D721Med (cell line): ENCODE measurements at regions not wholly inside any gene's neighbourhood (a gene's known extent, or its start where the extent isn't known, plus 50 kb on each side); places are given as distances from the start of the nearest gene placed in this dataset.

ENCODE experiments used
- DNase-seq: peaks from one replicate; pipeline ENCODE4 v3.0.0; 2011; ENCODE audit warnings: low spot score; ENCODE audit not compliant: insufficient read length
- FAIRE-seq: peaks from 2 replicates; lab custom pipeline; 2011; peaks lifted over from hg19 to GRCh38; lab: Jason Lieb, UNC
- TF ChIP-seq, protein P1 (sequence below): IDR thresholded peaks from 2 replicates; pipeline ENCODE4 v1.5.1; 2012; ENCODE audit warnings: mild to moderate bottlenecking, control low read depth; ENCODE audit not compliant: insufficient read depth; ENCODE audit errors: missing control alignments

GRCh38 chr1:114336360-114336759 is 174.6 kb downstream of the TRIM33 start:
- TF ChIP-seq, protein P1, sequence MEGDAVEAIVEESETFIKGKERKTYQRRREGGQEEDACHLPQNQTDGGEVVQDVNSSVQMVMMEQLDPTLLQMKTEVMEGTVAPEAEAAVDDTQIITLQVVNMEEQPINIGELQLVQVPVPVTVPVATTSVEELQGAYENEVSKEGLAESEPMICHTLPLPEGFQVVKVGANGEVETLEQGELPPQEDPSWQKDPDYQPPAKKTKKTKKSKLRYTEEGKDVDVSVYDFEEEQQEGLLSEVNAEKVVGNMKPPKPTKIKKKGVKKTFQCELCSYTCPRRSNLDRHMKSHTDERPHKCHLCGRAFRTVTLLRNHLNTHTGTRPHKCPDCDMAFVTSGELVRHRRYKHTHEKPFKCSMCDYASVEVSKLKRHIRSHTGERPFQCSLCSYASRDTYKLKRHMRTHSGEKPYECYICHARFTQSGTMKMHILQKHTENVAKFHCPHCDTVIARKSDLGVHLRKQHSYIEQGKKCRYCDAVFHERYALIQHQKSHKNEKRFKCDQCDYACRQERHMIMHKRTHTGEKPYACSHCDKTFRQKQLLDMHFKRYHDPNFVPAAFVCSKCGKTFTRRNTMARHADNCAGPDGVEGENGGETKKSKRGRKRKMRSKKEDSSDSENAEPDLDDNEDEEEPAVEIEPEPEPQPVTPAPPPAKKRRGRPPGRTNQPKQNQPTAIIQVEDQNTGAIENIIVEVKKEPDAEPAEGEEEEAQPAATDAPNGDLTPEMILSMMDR, result no peak
- no peak for FAIRE-seq

GRCh38 chr1:114335273-114335672 is 175.7 kb downstream of the TRIM33 start:
- DNase-seq (no peak), FAIRE-seq (no peak)

More at GRCh38 chr1:114336360-114336759, 174.6 kb downstream of the TRIM33 start:
- DNase-seq, result no peak

GRCh38 chr1:114334297-114334696 is 176.7 kb downstream of the TRIM33 start:
- DNase-seq, result no peak
- TF ChIP-seq, protein P1, result no peak
- FAIRE-seq, result no peak

More at GRCh38 chr1:114335273-114335672, 175.7 kb downstream of the TRIM33 start:
- TF ChIP-seq, protein P1, result no peak

- FAIRE-seq, result no peak
- DNase-seq, result no peak
- TF ChIP-seq, protein P1, result no peak
These were observed 177.3 kb downstream of the TRIM33 start for GRCh38 chr1:114333690-114334089.

DNA sequence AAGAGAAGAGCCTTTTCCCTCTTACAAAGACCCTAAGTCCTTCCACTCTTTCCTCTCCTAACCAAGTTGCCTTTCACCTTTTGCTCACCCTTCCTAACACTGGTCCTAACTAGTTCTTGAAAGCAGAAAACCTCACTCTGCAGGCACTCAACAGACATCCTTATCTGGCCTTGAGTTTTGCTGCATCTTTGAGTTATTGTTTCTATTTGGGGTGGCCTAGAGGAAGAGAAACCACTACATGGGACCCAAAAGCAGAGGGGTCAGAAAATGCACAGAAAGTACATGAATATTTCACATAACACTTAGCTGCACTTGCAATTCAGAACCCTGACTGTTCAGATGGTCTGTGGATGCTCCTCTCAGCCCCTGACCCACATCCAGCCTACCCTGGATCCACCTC is 178.3 kb upstream of the SYT6 start:
- no peak for FAIRE-seq
- TF ChIP-seq, protein P1, result no peak
- no peak for DNase-seq

DNA sequence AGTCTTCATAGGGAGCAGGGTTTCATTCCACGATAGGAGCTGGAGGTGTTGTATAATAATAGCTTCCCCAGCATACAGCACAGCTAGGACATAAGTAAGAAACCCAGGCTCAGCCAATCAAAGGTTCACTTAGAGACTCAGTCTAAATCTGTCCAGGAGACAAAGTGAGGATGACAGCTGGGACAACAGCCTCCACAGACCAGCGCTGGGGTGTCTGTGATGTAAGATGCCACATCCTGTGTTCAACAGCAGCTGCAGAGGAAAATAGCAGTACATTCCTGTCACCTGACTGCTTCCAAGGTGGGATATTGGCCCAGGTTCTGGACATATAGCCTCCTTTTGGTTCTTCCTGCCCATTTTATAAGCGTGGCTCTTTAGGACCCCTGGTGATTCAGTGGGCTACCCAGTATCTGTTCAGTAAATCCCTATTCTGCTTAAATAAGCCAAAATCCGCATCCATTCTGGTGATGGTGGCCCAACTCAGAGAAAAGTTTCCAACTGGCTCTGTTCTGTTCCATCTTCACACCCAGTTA is 176.8 kb upstream of the SYT6 start:
- TF ChIP-seq, protein P1, result no peak

GRCh38 chr1:114328361-114328904 is 174.8 kb upstream of the SYT6 start:
- DNase-seq (no peak), FAIRE-seq (no peak)
- TF ChIP-seq, protein P1, result no peak

More for the DNA sequence above, 176.8 kb upstream of the SYT6 start:
- DNase-seq (no peak), FAIRE-seq (no peak)
